Stimulated activated CD4-positive, alpha-beta T cell treated with anti-CD3 and anti-CD28 coated beads, Interleukin-15, amount 100 ng/mL, for 1 hour (primary cell): ENCODE measurements at regions not wholly inside any gene's neighbourhood (a gene's known extent, or its start where the extent isn't known, plus 50 kb on each side); places are given as distances from the start of the nearest gene placed in this dataset.

Experiments
- DNase-seq, 2 donors: peaks; one replicate each; pipeline ENCODE4 v3.0.0-alpha.2; 2020; ENCODE audit warnings: low read depth in 1 of 2, low spot score in 1 of 2

DNA sequence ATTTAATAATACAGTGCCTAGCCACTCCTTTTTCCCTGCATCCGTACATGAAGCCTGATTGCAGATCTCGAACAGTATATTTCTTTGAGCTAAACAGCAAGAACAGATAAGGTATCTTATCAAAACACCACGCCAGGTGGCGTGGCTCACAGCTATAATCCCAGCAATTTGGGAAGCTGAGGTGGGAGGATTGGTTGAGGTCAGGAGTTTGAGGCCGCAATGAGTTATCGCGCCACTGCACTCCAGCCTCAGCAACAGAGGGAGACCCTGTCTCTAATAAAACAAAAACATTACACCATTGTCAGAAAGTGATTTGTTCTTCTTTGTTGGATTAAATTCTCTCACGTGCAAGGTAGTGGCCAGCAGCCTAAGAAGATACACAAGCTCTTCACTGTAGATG lies 291.2 kb upstream of the DMRT1 start:
- DNase-seq, result no peak

DNA sequence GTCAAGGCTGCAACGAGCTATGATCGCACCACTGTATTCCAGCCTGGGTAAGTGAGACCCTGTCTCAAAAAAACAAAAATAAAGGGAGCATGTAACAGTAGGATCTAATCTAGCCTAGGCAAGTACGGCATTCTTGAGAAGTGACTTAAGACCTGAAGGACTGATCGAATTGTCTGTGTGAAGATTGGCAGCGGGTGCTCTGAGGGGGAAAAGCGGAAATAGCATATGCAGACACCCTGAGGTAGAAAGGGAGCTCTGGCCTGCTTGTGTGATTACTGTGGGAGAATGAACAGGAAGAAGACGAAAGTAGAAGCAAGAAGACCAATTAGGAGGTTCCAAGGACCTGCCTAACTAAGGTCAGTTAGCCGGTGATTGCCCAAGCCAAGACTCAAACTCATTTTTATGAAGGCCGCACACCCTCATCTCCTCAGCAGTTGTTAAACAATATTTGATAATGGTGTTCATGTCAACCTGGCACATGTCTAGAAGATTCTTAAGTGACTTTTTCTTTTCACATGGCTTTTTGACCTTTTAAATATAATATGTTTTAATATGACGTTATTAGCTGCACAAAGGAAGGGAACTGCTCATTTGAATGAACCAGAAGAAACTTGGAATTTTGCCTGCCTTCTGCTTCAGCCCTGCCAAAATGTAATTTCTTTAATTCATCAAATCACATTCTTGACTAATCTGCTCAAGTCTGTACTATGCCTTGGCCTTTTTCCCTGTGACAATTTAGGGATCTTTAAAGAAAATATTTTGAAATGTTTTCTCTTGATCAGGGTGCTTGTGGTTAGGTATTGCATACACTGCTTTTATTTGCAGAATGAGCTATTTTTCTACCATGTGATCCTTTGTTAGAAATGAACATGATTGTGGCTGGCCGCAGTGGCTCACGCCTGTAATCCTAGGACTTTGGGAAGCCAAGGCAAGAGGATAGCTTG lies 289.2 kb upstream of the DMRT1 start:
- no peak for DNase-seq

- DNase-seq, result no peak
These were observed 286.0 kb upstream of the DMRT1 start for GRCh38 chr9:555493-555892.

GRCh38 chr9:556199-556598 lies 285.3 kb upstream of the DMRT1 start:
- no peak for DNase-seq

DNA sequence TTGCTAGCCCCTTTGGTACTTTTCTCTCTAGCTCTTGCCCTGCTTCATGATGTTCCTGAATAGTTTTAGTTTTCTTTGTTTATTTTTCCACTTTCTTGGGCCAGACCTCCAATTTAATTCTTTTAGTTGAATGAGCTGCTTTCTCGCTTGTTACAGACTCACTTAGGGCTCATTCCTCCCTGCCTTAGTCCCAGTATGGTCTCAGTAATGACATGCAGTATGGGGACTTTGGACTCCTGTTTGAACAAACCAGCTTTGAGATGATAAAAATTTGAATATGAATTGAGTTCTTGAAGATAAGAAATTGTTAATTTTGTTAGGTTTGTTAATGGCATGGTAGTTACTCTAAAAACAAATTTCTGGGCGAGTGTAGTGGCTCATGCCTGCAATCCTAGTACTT lies 284.8 kb upstream of the DMRT1 start:
- no peak for DNase-seq

GRCh38 chr9:557601-558201 lies 283.8 kb upstream of the DMRT1 start:
- no peak for DNase-seq

DNA sequence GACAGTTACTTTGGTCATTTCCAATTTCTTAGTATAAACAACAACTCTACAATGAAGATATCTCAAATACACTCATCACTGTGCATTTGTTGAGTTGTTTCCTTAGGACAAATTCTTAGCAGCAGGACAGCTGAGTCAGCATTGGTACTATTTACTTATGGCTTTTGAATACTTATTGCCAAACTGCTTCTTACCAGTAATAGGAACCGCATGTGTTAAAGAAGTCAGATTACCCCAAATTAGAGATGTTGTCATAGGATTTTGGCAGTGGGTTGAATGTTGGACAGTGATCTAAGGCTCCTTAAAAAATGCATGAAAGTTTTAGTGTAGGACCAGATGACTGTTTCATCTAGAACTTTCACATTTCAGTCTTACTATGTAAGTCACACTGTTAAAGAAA lies 280.1 kb upstream of the DMRT1 start:
- no peak for DNase-seq

- DNase-seq, result no peak
These were observed 278.3 kb upstream of the DMRT1 start for GRCh38 chr9:563200-563599.

- no peak for DNase-seq
These were observed 276.0 kb upstream of the DMRT1 start for GRCh38 chr9:565528-565927.

DNA sequence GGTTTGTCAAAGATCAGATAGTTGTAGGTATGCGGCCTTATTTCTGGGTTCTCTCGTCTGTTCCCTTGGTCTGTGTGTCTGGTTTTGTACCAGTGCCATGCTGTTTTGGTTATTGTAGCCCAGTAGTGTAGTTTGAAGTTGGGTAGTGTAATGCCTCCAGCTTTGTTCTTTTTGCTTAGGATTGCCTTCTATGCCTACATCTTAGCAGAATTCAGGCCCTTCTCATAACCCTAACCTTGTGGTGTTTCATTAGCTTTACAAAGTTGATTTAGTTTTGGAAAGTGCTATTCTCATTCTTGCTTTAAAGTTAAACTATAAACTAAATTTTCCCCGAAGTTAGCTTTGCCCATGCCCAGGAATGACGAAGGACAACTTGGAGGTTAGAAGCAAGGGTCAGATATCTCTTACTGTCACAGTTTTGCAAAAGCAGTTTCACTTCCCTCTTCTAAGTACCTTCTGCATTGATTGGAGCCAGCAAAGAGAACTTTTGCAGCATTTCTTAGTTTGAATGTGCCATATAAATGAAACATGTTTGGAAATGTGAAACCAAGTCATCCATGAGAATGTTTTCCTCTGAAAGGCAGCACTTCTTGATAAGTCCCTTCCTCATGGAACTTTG lies 274.3 kb upstream of the DMRT1 start:
- DNase-seq, result no peak

GRCh38 chr9:567747-568305 lies 273.7 kb upstream of the DMRT1 start:
- no peak for DNase-seq

DNA sequence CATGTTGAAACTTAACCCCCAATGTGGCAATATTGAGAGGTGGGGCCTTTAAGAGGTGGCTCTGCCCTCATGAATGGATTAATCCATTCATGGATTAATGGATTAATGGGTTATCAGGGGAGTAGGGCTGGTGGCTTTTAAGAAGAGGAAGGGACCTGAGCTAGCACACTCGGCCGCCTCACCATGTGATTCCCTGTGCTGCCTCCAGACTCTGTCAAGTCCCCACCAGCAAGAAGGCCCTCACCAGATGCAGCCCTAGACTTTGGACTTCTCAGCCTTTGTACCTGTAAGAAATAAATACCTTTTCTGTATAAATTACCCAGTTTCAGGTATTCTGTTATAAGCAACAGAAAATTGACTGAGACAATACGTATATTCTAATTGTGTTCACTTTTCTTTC lies 272.2 kb upstream of the DMRT1 start:
- DNase-seq, result no peak

- DNase-seq, result no peak
These were observed 271.3 kb upstream of the DMRT1 start for GRCh38 chr9:570187-570586.

DNA sequence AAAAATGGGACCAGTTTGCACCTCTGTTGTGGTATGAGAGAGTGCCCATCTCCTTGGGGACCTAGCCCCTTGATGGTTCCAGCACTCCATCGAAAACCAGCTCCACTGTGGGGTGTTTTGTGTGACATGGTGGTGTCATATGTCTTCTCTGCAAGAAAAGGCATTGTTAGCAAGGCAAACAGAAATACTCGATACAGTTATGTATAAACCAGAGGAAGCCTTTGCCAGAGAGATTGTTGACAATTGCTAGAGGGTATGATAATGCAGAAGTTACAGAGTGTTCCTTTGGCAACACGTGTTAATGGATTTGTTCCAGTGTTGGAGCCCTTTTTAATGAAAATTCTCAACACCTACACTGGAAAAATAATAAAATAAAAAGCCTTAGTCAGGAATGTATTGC lies 270.4 kb upstream of the DMRT1 start:
- DNase-seq, result no peak

GRCh38 chr9:571741-572140 lies 269.8 kb upstream of the DMRT1 start:
- DNase-seq, result no peak

DNA sequence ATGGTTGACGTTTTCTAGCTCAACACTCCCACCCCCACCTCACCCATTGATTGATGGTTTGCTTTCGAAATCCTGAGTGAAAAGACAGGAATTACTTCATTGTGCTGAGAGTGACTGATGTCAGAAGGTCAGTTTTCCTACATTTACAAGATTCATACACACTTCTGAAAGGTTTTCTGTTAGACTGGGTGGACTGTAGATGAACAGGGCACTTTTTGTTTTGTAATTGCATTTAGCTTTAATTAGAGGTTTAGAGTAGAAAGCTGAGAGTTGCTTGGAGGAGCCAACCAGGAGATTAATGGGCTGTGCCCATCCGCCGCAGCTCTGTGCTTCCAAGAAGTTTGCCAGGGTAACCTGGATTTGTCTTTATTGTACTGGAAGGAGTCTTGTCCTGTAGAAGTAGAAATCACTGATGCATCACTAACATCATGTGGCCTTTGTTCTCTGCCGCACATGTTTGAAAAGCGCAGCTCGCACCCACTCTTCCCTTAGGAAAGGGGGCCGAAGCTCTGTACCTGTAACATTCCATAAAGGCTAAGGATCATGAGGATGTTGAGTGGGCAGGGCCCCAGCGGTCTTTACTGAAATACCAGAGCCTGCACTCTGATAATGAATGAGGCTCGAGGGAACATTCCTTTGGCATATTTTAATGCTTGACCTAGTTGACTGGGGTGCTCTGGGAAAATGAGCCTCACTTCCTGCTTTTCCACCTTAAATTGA lies 267.6 kb upstream of the DMRT1 start:
- DNase-seq, result no peak

GRCh38 chr9:575139-575538 lies 266.4 kb upstream of the DMRT1 start:
- DNase-seq, result no peak

- DNase-seq, result no peak
These were observed 260.7 kb upstream of the DMRT1 start for GRCh38 chr9:580652-581342.

DNA sequence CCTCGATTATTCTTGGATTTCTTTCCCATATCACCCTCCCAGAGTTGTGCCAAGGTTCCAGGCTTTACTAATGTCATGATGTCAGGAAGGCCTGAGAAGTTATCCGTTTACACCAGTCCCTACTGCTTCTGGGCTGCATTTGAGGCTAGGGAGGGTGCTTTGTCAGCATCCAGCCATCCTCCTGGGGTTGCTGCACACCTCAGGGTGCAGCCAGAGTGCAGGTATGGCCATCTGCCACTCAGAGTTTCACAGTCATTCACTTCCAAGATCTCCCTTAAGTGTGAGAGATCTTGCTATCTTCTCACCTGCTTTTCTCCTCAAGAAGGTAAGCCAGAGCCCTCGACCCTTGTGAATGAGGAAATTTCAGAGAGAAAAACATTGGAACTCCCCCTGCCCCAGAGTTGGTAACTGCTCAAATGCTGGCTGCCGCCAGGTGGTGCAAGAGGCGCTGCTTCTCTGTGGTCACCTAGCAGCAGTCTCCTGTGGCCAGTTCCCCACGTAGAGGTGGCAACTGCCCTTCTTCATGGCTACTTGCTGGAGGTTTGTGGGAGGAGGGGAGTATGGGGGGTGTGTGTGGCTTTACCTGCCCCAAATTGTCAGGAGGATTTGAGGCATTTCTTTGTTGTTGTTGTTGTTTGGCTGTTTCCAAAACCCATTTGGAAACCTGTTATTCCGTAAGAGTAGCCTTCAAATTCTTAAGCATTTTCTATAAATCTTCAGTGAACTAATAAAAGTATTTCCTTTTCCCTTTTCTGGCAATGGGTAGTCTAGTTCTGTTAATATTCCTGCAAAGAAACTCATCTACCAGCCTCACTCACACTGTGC lies 259.6 kb upstream of the DMRT1 start:
- DNase-seq, result no peak

GRCh38 chr9:582775-583174 lies 258.7 kb upstream of the DMRT1 start:
- DNase-seq, result no peak
